HG02642 (cell line): ENCODE measurements at regions not wholly inside any gene's neighbourhood (a gene's known extent, or its start where the extent isn't known, plus 50 kb on each side); places are given as distances from the start of the nearest gene placed in this dataset.

Experiments used
- ATAC-seq: cut with Tn5 transposase; IDR thresholded peaks from one replicate; pipeline ENCODE4 v1.9.1; 2021; ENCODE audit warnings: mild to moderate bottlenecking; ENCODE audit not compliant: unreplicated experiment, poor library complexity

- no peak for ATAC-seq
Observed at GRCh38 chr19:30774252-30774766, 402.1 kb downstream of the ZNF536 start.

GRCh38 chr19:30762651-30763050 is 390.5 kb downstream of the ZNF536 start:
- no peak for ATAC-seq

GRCh38 chr19:30760014-30760413 is 387.8 kb downstream of the ZNF536 start:
- no peak for ATAC-seq

DNA sequence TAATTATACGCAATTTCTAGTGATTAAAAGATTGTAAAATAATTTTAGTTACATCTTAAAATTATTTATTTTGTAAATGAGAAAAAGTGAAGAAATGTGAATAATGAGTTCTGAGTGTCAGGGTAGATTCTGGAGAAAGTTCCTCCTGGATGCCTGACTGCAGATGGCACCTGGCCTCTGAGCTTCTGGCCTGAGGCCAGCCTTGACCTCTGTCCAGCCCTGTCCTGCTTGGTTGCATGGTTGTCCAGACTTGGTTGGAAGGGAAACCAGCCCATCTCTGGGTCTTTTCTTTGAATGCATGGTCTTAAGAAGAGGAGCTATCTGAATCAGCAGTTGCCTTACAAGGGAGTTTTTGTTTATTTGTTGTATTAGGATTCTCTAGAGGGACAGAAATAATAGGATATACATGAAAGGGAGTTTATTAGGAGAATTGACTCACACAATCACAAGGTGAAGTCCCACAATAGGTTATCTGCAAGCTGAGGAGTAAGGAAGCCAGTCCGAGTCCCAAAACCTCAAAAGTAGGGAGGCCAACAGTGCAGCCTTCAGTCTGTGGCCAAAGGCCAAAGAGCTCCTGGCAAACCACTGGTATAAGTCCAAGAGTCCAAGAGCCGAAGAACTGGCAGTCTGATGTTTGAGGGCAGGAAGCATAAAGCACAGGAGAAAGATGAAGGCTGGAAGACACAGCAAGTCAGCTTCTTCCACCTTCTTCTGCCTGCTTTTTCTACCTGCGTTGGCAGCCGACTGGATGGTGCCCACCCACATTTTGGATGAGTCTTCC is 385.8 kb downstream of the ZNF536 start:
- ATAC-seq: no peak

GRCh38 chr19:30757104-30757836 is 385.1 kb downstream of the ZNF536 start:
- no peak for ATAC-seq

DNA sequence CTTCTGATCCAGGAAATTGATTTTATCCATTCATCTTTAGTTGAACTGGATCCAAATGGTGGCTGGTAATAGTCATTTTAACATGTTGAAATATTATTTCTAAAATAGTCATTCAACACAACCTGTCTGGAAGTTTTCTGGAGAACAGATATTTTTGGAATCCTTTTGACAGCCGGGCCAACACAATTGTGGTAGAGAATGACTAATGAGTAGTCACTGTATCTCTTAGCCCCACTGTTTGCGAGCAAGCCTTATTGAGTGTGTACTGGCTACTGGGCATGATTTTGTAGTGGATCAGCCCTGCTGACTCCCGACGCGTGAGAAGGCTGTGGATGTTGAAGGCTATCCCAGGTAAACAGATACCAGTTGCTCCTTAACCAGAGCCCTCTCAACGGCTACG is 383.4 kb downstream of the ZNF536 start:
- ATAC-seq: no peak

DNA sequence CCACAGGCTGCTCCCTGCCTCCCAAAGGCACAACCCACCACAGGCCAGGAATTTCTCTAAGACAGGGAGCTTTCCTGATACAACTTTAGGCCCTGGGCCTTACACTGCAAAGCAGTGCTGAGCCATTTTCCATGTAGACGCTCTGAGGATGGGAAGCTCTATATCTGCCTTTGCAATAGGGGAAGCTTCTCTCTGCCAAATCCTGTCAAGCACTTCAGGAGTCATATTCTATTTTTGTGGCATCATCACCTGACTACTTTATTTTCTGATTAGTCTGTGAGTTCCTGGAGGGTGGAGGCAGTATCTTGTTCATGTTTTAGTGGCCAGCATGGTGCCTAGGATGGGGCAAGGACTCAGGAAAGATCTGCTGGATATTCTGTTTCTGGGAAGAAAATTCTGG is 382.0 kb downstream of the ZNF536 start:
- ATAC-seq: no peak

DNA sequence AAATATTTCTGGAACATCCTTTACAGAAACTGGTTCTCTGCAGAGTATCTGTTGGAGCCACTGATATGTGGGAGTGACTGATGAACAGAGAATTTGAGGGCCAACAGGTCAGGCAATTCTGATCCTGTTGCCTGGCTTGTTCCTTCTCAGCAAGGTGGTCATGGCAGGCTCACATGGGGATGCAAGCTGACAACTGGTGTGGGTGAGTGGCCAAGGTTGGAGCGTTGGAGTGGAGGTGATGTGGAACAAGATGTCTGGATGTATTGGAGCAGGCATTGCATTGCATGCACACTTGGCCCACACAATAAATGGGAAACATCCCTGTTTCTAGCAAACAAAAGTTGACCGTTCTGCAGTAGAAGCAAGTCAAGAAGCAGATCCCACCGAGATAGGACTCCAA is 380.7 kb downstream of the ZNF536 start:
- no peak for ATAC-seq

- no peak for ATAC-seq
Observed at GRCh38 chr19:30752201-30752600, 380.0 kb downstream of the ZNF536 start.

GRCh38 chr19:30745476-30745985 is 373.3 kb downstream of the ZNF536 start:
- ATAC-seq: no peak

DNA sequence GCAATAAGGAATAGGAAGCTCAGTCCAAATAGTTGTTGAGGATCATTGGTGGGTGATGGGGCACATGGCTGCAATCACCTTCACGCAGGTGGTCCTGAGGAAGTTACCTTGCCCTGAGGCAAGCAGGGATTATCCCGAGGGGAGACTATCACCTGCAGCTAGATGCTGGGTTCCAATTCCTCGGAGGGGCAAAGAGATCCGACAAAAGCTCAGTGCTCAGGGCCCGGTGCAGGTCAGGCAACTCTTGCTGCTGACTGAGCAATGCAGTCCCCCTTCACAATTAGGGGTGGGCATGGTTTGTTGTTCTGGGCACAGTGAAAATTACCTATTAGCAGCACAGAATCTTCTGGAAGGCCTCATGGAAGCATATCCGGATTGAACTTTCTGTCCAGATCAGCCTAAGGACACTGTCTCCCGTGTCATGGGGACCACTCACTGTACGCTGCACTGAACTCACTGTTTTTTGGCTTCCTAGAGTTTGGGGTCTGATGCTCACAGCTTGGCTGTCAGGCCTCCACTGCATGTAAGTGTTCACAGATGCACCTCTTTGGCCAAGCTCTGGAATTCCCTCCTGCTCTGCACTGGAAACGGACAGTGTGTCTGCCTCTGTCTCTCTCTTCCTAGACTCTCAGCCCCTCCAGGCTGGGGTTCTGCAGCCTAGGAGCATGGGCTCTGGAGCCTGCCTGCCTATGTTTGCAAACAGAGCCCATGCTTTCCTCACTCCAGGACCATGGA is 372.7 kb downstream of the ZNF536 start:
- no peak for ATAC-seq

GRCh38 chr19:30743702-30744101 is 371.5 kb downstream of the ZNF536 start:
- ATAC-seq: no peak

DNA sequence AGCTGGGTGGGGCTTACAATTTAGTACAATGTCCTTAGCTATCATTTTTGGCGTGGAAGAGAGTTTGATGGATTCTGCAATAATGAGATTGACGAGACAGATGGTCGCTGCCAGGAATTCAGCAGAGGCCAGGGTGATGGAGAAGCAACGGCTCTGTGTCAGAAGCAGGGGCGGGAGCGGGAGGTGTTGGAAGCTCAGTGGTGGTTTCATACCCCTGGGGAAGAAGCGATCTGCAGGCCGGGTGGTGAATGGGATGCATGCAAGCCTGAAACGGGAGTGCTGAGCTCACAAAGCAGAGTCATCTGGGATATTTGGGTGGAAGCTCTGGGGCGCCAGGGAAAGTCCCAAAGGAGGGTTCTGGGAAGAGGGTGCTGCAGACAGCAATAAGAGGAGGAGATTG is 370.8 kb downstream of the ZNF536 start:
- no peak for ATAC-seq

DNA sequence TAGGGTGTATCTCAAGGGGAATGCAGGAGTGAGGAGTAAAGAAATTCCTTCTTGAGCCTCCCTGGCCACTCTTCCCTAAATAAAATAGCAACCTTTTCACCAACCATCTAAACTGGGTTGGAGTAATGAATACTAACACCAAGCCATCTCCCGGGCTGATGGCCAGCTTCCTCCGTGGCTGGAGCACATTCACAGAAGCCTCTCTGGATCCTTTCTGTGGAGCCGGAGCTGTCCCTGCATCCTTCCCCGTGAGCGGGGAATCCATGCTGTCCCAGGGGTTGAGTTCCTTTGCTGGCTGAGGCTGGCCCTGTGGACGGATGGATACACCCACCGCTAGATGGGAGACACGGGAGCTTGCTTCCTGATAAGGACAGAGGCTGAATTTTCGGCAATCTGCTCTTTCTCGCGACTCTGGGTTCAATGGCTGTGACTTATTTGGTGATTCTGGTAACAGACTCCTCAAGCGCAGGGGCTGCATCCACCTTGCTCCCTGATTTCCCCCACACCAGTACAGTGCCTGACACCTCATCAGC is 370.3 kb downstream of the ZNF536 start:
- no peak for ATAC-seq

DNA sequence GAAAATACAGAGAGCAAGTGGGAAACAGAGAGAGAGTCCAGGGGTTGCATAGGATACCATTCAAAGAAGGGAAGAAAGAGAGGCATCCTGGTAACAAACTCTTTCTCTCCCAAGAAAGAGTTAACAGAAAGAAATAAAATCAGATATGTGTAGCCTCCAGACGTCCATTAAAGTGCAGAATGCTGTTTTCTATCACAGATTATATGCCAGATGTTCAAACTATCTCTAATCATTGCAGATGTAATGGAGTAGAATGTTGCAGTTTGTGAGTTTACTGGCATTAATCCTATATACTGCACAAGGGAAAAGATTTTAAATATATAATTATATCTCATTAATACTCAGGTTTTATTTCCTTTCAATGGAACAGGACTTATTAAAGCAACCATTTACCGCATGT is 369.4 kb downstream of the ZNF536 start:
- ATAC-seq: no peak

GRCh38 chr19:30739394-30739793 is 367.2 kb downstream of the ZNF536 start:
- no peak for ATAC-seq

GRCh38 chr19:30738047-30738446 is 365.9 kb downstream of the ZNF536 start:
- ATAC-seq: no peak

DNA sequence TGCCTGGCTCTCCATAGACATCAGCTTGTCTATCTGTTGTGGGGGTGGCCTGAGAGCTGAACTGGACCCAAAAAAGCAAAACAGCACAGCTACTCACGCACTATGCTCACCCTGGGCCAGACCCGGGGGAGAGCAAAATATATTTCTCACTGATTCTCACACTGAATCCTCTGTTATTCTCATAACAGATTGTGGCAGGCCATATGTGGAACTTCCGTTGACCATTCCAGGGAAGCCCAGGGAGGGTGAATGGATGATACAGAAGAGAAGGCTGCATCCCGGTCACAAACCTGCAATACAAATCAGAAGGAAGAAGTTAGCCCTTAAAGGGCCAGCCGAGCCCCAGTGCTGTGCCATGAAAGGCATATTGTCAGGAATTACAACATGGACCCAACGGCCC is 362.5 kb downstream of the ZNF536 start:
- no peak for ATAC-seq

GRCh38 chr19:30733826-30734550 is 361.8 kb downstream of the ZNF536 start:
- ATAC-seq: no peak

DNA sequence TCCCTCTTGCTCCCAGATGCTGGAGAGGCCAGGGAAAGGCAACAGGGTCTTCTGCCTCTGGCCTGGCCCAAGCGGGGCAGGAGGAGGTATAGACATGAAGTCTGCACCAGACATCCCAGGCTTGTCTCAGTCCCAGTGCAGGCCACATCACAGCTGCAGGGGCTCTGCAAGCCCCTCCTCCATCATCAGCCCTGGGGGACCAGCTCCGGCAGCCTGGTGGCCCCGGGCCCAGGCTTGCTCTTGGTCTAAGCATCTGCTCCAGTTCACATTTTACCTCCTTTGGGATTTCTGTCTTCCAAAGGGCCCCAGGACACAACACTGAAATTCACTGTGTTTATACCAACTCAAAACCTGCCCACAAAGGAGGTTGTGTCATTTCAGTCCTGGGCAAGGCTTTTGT is 359.4 kb downstream of the ZNF536 start:
- ATAC-seq: no peak
